ENCODE measurements at regions not wholly inside any gene's neighbourhood (a gene's known extent, or its start where the extent isn't known, plus 50 kb on each side); places are given as distances from the start of the nearest gene placed in this dataset.
"Not testable (repeated sequence)": the region's sequence is repeated elsewhere in the genome, so short reads cannot be mapped to it uniquely, and the experiment has no call there.

DNA sequence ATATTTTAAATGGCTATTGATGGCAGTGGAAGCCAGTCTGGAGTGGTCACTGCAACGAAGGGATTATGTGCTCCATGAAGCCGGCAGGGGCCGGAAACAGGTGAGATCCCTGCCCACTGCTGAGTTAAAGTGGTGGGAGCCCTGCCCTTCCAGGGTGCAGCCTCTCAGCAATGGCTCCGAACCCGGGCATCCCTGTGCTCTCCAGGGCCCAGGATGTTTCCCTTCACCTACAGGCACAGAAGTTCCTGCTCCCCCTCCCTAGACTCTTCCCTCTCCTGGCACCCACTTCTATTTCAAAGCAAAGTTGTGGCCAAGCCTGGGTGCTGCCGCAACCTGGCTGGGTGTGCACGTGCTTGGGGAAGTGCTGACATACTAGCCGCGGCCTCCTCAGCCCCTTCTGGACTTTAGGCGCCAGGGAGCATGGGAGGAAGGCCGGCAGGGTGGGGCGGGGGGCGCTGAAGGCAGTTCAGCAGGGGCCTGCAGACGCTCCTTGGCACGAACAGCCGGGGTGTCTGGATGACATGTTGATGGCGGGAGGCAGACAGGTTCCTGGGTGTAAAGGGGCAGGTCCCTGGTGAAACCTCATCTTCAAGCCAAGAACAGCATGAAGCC is 452.3 kb downstream of the HTR1B start:
- H3K4me3 ChIP-seq (ENCODE audit: low read depth, low read length): no peak overlapping the region
- H3K27me3 ChIP-seq (ENCODE audit: control insufficient read depth, insufficient read depth, low read length): no peaks in the 10 kb centered on the region
- H3K27ac ChIP-seq (ENCODE audit: low read depth, low read length): no peak overlapping the region
- 91% methylated on average over 17 of the region's 17 CpGs for WGBS (ENCODE audit: insufficient coverage)
- H3K9me3 ChIP-seq (ENCODE audit: control insufficient read depth, insufficient read depth, low read length): peaks cover 2% of the 10 kb centered on the region
- no peaks in the 10 kb centered on the region for H3K4me1 ChIP-seq (ENCODE audit: control insufficient read depth, insufficient read depth, low read length)
- no peak for DNase-seq (ENCODE audit: low read depth in 4 of 6, low spot score in 6 of 6)
- no peaks in the 10 kb centered on the region for H3K36me3 ChIP-seq (ENCODE audit: control insufficient read depth, insufficient read depth, low read length)

DNA sequence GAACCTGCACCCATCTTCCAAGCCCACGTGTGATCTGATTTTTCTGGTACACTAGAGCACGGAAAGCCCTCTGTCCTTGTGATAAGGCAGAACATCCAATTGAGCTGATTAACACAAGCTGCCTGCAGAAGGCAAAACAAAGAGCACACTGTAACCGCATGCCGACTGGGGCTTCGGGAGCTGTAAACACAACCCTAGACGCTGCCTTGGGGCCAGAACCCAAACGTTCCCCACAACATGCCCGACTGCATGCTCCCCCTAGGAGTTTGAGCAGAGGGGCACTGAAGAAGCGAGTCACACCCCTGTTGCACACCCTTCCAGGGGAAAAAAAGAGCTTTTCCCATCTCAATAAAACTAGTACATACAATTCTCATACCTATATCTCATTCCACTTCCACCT is 470.7 kb downstream of the HTR1B start:
- 83% methylated on average over 9 of the region's 9 CpGs for WGBS (ENCODE audit: insufficient coverage)
- DNase-seq (ENCODE audit: low read depth in 4 of 6, low spot score in 6 of 6): no peak

DNA sequence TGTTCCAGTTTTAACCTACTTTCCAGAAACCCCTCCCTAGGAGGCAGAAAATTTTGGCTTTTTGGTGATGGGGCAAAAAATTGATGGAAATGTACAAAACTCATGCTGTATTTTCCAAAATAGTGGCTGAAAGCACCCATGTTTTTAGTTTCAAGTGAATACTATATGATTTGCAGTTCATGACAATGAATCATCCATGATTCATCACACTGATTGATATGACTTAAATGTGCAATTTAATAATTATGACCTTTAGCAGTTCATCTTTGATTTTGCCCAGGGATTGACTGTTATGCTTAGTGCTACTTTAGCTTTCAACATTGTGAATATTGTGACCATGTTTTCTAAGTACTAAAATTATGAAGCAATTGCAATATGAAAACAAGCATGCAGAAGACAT is 478.7 kb downstream of the HTR1B start:
- Histone ChIP-seq H3K9me3 (ENCODE audit: control insufficient read depth, insufficient read depth, low read length) (no peaks in the 10 kb centered on the region), H3K27me3 (ENCODE audit: control insufficient read depth, insufficient read depth, low read length) (no peaks in the 10 kb centered on the region), H3K27ac (ENCODE audit: low read depth, low read length) (no peak overlapping the region), H3K4me3 (ENCODE audit: low read depth, low read length) (no peak overlapping the region), H3K4me1 (ENCODE audit: control insufficient read depth, insufficient read depth, low read length) (no peaks in the 10 kb centered on the region), H3K36me3 (ENCODE audit: control insufficient read depth, insufficient read depth, low read length) (no peaks in the 10 kb centered on the region)
- DNase-seq (ENCODE audit: low read depth in 4 of 6, low spot score in 6 of 6): no peak

More for the DNA sequence above, 470.7 kb downstream of the HTR1B start:
- no peak overlapping the region for H3K4me3 ChIP-seq (ENCODE audit: low read depth, low read length)
- no peaks in the 10 kb centered on the region for H3K36me3 ChIP-seq (ENCODE audit: control insufficient read depth, insufficient read depth, low read length)
- no peaks in the 10 kb centered on the region for H3K4me1 ChIP-seq (ENCODE audit: control insufficient read depth, insufficient read depth, low read length)
- no peak overlapping the region for H3K27ac ChIP-seq (ENCODE audit: low read depth, low read length)
- H3K9me3 ChIP-seq (ENCODE audit: control insufficient read depth, insufficient read depth, low read length): no peaks in the 10 kb centered on the region
- no peaks in the 10 kb centered on the region for H3K27me3 ChIP-seq (ENCODE audit: control insufficient read depth, insufficient read depth, low read length)

DNA sequence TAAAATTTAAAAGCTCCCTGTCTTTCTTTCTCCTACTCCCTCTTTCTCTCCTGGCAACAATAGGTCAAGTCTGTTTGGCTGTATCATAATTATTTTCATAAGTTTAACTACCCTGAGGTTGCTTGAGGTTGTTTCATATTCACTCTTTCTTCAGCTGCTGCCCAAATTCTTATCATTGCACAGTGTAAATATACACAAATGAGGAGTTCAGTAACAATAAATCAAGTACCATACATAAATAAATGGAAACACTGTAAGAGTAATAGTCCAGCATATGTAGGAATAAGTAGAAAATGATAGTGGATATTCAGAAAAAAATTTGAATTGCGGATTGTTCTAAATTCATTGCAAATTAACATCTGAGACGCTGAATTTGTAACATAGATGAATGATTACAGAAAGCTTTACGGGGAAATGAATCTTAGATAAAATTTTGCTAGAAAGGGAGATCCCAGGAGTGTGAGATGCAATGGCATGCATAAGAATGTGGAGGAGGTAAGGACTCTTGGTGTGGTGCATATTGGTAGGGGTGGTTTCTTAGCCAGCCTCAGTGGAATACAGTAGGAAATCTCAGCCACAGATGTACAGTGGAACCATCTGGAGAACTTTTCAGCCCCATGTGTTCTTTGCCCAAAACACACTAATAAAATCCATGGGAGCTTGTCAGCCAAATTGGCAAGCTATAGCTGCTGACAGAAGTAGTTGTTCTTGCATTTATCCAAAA is 480.7 kb downstream of the HTR1B start:
- no peaks in the 10 kb centered on the region for H3K27me3 ChIP-seq (ENCODE audit: control insufficient read depth, insufficient read depth, low read length)
- WGBS (ENCODE audit: insufficient coverage): 98% methylated on average over 3 of the region's 3 CpGs

DNA sequence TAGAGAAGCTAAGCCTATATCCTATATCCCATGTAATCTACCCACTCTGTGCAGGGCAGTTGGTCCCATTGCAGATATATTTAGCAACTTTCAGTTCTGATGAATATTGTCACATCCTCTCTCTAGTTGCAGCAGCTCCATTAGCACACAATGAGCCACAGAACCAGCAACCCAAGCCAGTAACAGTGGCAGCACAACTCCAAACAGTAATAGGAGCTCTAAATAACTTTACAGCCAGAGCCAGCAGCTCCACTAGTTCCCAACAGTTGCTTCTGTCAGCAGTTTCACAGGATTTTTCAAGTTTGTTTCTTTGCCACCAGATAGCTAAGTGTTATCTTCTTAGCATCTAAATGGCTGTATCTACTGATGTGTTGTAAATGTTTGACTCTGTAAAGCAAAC is 490.8 kb downstream of the HTR1B start:
- DNase-seq (ENCODE audit: low read depth in 4 of 6, low spot score in 6 of 6): peak in 2 of 6 donors; percentile 43
- no peaks in the 10 kb centered on the region for H3K9me3 ChIP-seq (ENCODE audit: control insufficient read depth, insufficient read depth, low read length)
- no peak overlapping the region for H3K27ac ChIP-seq (ENCODE audit: low read depth, low read length)
- no peak overlapping the region for H3K4me3 ChIP-seq (ENCODE audit: low read depth, low read length)
- no peaks in the 10 kb centered on the region for H3K4me1 ChIP-seq (ENCODE audit: control insufficient read depth, insufficient read depth, low read length)
- H3K27me3 ChIP-seq (ENCODE audit: control insufficient read depth, insufficient read depth, low read length): no peaks in the 10 kb centered on the region
- H3K36me3 ChIP-seq (ENCODE audit: control insufficient read depth, insufficient read depth, low read length): no peaks in the 10 kb centered on the region

More for the DNA sequence above, 480.7 kb downstream of the HTR1B start:
- DNase-seq (ENCODE audit: low read depth in 4 of 6, low spot score in 6 of 6): no peak
- H3K36me3 ChIP-seq (ENCODE audit: control insufficient read depth, insufficient read depth, low read length): no peaks in the 10 kb centered on the region
- no peak overlapping the region for H3K27ac ChIP-seq (ENCODE audit: low read depth, low read length)
- no peaks in the 10 kb centered on the region for H3K4me1 ChIP-seq (ENCODE audit: control insufficient read depth, insufficient read depth, low read length)
- H3K4me3 ChIP-seq (ENCODE audit: low read depth, low read length): no peak overlapping the region
- no peaks in the 10 kb centered on the region for H3K9me3 ChIP-seq (ENCODE audit: control insufficient read depth, insufficient read depth, low read length)

DNA sequence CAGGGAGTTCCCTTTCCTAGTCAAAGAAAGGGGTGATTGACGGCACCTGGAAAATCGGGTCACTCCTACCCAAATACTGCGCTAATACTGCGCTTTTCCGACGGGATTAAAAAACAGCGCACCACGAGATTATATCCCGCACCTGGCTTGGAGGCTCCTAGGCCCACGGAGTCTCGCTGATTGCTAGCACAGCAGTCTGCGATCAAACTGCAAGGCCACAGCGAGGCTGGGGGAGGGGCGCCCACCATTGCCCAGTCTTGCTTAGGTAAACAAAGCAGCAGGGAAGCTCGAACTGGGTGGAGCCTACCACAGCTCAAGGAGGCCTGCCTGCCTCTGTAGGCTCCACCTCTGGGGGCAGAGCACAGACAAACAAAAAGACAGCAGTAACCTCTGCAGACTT is 504.1 kb downstream of the HTR1B start:
- H3K4me1 ChIP-seq (ENCODE audit: control insufficient read depth, insufficient read depth, low read length); H3K36me3 ChIP-seq (ENCODE audit: control insufficient read depth, insufficient read depth, low read length); DNase-seq (ENCODE audit: low read depth in 4 of 6, low spot score in 6 of 6); H3K27ac ChIP-seq (ENCODE audit: low read depth, low read length); H3K9me3 ChIP-seq (ENCODE audit: control insufficient read depth, insufficient read depth, low read length); H3K27me3 ChIP-seq (ENCODE audit: control insufficient read depth, insufficient read depth, low read length); H3K4me3 ChIP-seq (ENCODE audit: low read depth, low read length): not testable (repeated sequence)
- 93% methylated on average over 14 of the region's 15 CpGs for WGBS (ENCODE audit: insufficient coverage)

DNA sequence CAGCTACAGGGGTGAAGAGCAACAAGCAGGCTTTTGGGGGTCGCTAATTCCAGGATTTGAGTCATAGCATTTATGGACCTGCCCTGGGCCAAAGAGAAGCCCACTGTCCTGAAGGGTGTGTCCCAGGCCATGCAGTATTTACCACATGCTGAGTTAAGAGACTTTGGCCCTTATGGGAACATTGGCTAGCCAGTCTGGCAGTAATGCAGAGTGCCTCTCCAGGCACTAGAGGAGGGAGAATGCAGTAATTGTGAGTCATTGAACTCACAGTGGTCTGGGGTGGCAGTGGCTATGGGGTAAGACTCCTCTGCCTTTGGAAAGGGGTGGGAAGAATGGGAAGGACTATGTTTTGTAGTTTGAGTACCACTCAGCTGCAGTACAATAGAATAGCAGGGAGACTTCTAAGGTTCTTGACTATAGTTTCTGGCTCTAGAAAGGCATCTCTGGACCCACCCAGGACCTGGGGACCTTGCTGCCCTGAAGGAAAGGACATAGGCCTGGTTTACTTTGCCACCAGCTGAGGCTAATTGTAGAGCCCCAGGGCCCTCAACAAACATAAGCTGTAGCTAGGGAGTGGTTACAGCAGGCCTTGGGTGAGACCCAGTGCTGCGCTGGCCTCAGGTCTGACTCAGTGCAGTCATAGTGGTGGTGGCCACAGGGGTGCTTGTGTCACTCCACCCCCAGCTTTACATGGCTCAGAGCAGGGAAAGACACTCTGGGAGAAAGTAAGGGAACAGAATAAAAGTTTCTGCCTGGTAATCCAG is 520.9 kb downstream of the HTR1B start:
- Histone ChIP-seq H3K27me3 (ENCODE audit: control insufficient read depth, insufficient read depth, low read length) (no peaks in the 10 kb centered on the region), H3K36me3 (ENCODE audit: control insufficient read depth, insufficient read depth, low read length) (no peaks in the 10 kb centered on the region), H3K27ac (ENCODE audit: low read depth, low read length) (no peak overlapping the region), H3K9me3 (ENCODE audit: control insufficient read depth, insufficient read depth, low read length) (peaks cover 1% of the 10 kb centered on the region), H3K4me1 (ENCODE audit: control insufficient read depth, insufficient read depth, low read length) (no peaks in the 10 kb centered on the region), H3K4me3 (ENCODE audit: low read depth, low read length) (no peak overlapping the region)
- DNase-seq (ENCODE audit: low read depth in 4 of 6, low spot score in 6 of 6): no peak
- 95% methylated on average over 1 of the region's 2 CpGs for WGBS (ENCODE audit: insufficient coverage)

DNA sequence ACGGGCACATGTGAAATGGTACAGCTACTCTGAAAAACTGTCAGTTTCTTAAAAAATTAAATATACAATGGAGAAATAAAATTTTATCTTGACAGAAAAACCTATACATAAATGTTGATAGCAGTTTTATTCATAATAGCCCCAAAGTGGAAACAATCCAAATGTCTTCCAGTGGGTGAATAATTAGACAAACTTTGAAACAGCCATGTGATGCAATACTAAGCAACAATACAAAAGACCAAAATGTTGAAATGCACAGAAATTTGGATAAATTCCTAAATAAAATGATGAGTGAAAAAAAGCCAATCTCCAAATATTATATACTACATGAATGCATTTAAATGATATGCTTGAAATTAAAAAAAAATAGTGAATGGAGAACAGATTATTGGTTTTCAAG is 523.1 kb downstream of the HTR1B start:
- no peak overlapping the region for H3K27ac ChIP-seq (ENCODE audit: low read depth, low read length)

DNA sequence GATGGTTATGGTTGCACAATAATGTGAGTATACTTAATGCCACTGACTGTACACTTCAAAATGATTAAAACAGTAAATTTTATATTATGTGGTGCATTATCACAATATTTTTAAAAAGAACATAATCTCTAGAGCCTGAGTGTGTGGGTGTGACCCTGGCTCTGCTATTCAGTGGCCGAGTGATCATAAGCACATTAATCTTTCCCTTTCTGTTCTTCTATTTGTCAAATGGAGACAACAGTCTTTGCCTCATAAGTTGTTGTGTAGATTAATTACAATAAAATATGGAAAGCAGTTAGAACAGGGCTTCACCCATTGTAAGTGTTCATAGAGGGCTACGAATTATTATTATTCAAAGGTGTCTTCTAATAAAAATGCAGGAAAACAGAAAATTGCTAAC is 548.6 kb downstream of the HTR1B start:
- no CpG with 5 or more reads among the region's 2 CpGs for WGBS (ENCODE audit: insufficient coverage)
- Histone ChIP-seq H3K27ac (ENCODE audit: low read depth, low read length) (no peak overlapping the region), H3K9me3 (ENCODE audit: control insufficient read depth, insufficient read depth, low read length) (no peaks in the 10 kb centered on the region), H3K36me3 (ENCODE audit: control insufficient read depth, insufficient read depth, low read length) (no peaks in the 10 kb centered on the region), H3K27me3 (ENCODE audit: control insufficient read depth, insufficient read depth, low read length) (no peaks in the 10 kb centered on the region), H3K4me3 (ENCODE audit: low read depth, low read length) (no peak overlapping the region), H3K4me1 (ENCODE audit: control insufficient read depth, insufficient read depth, low read length) (no peaks in the 10 kb centered on the region)
- DNase-seq (ENCODE audit: low read depth in 4 of 6, low spot score in 6 of 6): no peak

More for the DNA sequence above, 523.1 kb downstream of the HTR1B start:
- Histone ChIP-seq H3K4me1 (ENCODE audit: control insufficient read depth, insufficient read depth, low read length) (no peaks in the 10 kb centered on the region), H3K27me3 (ENCODE audit: control insufficient read depth, insufficient read depth, low read length) (no peaks in the 10 kb centered on the region), H3K4me3 (ENCODE audit: low read depth, low read length) (no peak overlapping the region), H3K9me3 (ENCODE audit: control insufficient read depth, insufficient read depth, low read length) (peaks cover 1% of the 10 kb centered on the region), H3K36me3 (ENCODE audit: control insufficient read depth, insufficient read depth, low read length) (no peaks in the 10 kb centered on the region)
- no peak for DNase-seq (ENCODE audit: low read depth in 4 of 6, low spot score in 6 of 6)
- no CpG with 5 or more reads among the region's 1 CpG for WGBS (ENCODE audit: insufficient coverage)

DNA sequence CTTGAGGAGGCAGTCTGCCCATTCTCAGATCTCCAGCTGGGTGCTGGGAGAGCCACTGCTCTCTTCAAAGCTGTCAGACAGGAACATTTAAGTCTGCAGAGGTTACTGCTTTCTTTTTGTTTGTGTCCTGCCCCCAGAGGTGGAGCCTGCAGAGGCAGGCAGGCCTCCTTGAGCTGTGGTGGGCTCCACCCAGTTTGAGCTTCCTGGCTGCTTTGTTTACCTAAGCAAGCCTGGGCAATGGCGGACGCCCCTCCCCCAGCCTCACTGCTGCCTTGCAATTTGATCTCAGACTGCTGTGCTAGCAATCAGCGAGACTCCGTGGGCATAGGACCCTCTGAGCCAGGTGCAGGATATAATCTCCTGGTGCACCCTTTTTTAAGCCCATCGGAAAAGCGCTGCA is 557.8 kb downstream of the HTR1B start:
- not testable (repeated sequence) for H3K4me1 ChIP-seq (ENCODE audit: control insufficient read depth, insufficient read depth, low read length); H3K9me3 ChIP-seq (ENCODE audit: control insufficient read depth, insufficient read depth, low read length); H3K27ac ChIP-seq (ENCODE audit: low read depth, low read length); H3K27me3 ChIP-seq (ENCODE audit: control insufficient read depth, insufficient read depth, low read length); DNase-seq (ENCODE audit: low read depth in 4 of 6, low spot score in 6 of 6); H3K4me3 ChIP-seq (ENCODE audit: low read depth, low read length); H3K36me3 ChIP-seq (ENCODE audit: control insufficient read depth, insufficient read depth, low read length)
- WGBS (ENCODE audit: insufficient coverage): 100% methylated on average over 4 of the region's 6 CpGs

All from spinal cord (tissue), 9 donors.